ENCODE measurements at regions not wholly inside any gene's neighbourhood (a gene's known extent, or its start where the extent isn't known, plus 50 kb on each side); places are given as distances from the start of the nearest gene placed in this dataset.

DNA sequence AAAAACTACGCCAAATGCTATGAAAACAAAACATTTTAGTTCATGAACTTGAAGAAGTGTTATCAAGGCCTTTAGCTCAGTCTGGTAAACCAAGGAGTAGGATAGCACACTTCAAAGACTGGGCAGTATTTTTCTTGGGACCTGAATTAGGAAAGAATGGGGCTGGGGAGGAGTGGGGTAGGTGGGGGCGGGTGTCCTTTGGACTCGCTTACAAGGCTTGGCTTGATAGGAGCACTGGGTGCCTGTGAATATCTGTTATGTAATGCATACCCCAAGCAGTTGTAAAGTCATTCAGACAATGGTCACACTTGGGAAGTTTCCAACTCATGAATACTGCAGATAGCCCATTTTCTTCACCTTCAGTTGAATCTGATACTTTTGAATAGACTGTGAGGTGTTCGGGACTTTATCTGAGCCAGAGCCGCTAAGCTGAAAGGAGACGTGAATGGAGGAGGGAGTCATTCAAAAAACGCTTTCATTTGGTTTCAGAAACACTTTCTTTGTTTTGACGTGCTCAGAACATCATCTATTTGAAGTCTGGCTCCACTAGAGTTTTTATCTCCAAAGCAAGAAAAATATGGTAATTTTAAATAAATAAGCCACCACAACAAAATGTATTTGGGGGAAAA lies 70.1 kb upstream of the FAM204A start:
- no peak overlapping the region for H3K4me3 ChIP-seq (ENCODE audit: low read depth, low read length)
- no peak for DNase-seq (ENCODE audit: low read depth)
- TF ChIP-seq, protein P1, sequence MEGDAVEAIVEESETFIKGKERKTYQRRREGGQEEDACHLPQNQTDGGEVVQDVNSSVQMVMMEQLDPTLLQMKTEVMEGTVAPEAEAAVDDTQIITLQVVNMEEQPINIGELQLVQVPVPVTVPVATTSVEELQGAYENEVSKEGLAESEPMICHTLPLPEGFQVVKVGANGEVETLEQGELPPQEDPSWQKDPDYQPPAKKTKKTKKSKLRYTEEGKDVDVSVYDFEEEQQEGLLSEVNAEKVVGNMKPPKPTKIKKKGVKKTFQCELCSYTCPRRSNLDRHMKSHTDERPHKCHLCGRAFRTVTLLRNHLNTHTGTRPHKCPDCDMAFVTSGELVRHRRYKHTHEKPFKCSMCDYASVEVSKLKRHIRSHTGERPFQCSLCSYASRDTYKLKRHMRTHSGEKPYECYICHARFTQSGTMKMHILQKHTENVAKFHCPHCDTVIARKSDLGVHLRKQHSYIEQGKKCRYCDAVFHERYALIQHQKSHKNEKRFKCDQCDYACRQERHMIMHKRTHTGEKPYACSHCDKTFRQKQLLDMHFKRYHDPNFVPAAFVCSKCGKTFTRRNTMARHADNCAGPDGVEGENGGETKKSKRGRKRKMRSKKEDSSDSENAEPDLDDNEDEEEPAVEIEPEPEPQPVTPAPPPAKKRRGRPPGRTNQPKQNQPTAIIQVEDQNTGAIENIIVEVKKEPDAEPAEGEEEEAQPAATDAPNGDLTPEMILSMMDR (conservative IDR thresholded peaks at IDR 0.05; ENCODE audit: low read depth, low read length): no peak

DNA sequence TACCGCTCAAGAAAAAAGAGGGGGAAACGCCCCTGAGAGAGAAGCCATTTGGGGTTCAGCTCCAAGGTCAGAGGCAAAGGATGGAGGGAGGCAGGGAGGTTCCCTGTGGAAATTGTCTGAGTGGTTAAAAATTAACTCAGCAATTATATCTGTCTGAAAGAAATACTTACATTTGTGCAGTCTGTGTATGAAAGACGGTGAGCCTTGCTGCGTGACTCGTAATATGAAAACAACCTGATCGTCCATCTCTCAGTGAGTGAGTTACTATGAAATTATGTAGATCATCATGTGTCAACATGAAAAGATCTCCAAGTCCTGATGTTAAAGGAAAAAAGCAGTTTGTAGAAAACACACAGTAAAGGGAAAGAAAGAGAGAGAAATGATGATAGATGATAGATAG lies 67.2 kb upstream of the FAM204A start:
- TF ChIP-seq, protein P1 (conservative IDR thresholded peaks at IDR 0.05; ENCODE audit: low read depth, low read length): no peak
- DNase-seq (ENCODE audit: low read depth): no peak
- no peak overlapping the region for H3K4me3 ChIP-seq (ENCODE audit: low read depth, low read length)

DNA sequence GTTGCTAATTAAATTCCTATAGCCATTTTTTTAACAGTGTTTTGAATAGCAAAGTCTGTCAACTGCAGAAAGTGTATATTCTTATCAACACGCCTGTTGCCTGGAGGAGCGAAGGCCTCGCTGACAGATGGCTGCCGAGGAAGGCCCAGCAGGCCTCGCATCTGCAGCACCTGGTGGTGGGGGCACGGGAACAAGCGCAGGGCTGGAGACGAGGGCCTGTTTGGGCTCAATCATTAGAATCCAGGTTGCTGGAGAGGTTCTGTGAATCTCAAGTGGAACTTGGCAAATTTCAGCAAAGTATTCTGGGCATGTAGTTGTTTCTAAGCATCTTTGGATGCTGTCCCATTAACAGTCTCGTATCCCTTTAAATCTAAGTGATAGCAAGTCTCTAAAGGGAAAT lies 66.1 kb upstream of the FAM204A start:
- TF ChIP-seq, protein P1 (conservative IDR thresholded peaks at IDR 0.05; ENCODE audit: low read depth, low read length): no peak
- DNase-seq (ENCODE audit: low read depth): no peak
- H3K4me3 ChIP-seq (ENCODE audit: low read depth, low read length): no peak overlapping the region

DNA sequence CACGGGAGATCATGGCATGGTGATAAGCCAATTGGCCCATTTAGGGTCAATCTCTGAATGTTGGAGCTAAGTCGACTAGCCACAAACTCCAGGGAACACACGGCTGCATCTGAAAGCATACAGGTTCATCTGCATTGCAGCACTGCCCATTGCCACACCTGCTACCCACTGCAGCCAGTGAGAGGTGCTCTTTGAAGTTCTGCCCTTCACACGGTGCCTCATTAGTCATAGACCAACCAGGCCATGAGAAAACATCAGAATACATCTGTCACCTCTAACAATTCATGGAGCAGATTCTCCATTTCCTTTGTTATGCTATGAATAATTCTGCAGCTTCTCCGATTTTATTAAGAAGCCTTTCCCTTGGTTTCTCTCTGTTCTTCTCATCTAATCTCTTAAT lies 65.7 kb upstream of the FAM204A start:
- H3K4me3 ChIP-seq (ENCODE audit: low read depth, low read length): no peak overlapping the region
- TF ChIP-seq, protein P1 (conservative IDR thresholded peaks at IDR 0.05; ENCODE audit: low read depth, low read length): no peak
- no peak for DNase-seq (ENCODE audit: low read depth)

DNA sequence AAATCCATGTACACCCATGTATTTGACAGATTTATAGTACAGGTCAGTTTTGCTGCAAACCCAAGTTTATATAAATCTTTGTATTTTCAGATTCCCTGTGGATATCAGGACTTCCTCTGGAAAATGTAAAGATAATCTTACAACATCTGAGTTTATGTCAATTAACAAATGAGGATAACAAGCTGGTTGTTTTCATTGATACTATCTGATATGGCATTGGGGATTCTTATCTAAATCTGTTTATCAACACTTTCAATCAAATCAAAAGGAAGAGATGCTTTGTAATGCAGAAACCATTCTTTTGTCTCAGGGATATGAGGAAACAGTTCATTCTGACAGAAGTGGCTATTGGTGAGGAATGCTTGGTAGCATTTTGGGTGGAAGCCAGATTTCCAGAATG lies 64.9 kb upstream of the FAM204A start:
- no peak for DNase-seq (ENCODE audit: low read depth)
- H3K4me3 ChIP-seq (ENCODE audit: low read depth, low read length): no peak overlapping the region
- TF ChIP-seq, protein P1 (conservative IDR thresholded peaks at IDR 0.05; ENCODE audit: low read depth, low read length): no peak

DNA sequence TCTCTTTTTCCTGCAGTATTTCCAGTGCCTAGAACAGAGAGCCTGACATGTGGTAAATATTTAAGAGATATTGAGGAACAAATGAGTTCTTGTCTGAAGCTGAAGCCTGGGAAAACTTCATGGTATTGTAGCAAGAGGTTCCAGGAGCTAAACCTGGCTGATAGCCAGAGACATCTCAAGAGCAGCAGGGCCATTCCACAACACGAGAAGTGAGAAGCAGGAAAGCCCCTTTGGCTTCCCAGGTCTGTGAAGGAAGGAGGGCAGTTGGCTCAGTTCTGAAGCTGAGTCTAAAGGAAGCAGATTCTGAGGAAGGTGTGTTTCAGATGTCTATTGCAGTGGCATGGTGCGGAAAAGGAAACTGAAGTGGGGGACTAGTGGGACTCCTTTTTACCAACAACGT lies 63.8 kb upstream of the FAM204A start:
- TF ChIP-seq, protein P1 (conservative IDR thresholded peaks at IDR 0.05; ENCODE audit: low read depth, low read length): no peak
- no peak overlapping the region for H3K4me3 ChIP-seq (ENCODE audit: low read depth, low read length)
- no peak for DNase-seq (ENCODE audit: low read depth)

DNA sequence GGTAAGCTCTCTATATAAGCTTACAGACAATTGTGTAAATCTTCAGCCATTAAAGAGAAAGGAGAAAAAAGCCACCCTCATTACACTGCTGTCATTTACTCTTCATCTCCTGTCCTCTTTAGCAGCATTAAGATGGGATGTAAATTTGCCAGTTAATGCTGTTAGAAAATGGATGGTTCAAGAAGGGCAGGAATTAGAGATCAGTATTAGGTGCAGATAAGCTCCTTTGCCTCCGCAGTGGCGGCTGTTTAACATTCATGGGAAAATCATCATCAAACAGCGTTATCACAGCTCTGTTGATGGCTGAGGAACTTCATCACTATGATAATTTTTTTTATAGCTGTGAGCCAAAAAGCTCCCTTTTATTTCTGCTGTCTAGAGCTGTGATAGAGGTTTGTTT lies 61.8 kb upstream of the FAM204A start:
- DNase-seq (ENCODE audit: low read depth): no peak
- no peak overlapping the region for H3K4me3 ChIP-seq (ENCODE audit: low read depth, low read length)
- TF ChIP-seq, protein P1 (conservative IDR thresholded peaks at IDR 0.05; ENCODE audit: low read depth, low read length): no peak
